ENCODE measurements at regions not wholly inside any gene's neighbourhood (a gene's known extent, or its start where the extent isn't known, plus 50 kb on each side); places are given as distances from the start of the nearest gene placed in this dataset.

DNA sequence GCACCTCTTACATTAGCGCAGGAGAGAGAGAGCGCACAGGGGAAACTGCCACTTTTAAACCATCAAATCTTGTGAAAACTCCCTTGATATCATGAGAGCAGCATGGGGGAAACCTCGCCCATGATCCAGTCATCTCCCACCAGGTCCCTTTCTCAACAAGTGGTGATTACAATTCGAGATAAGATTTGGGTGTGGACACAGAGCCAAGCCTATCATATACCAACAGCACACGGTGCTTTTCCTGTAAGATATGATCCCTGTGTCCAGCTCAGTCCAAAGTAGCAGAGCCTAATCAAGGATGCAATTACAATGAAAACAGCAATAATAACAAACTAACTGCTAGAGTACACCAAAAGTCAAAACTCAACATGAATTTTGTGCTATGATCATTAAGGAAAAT lies 148.7 kb upstream of the TCF21 start:
- TF ChIP-seq POLR2AphosphoS5 (IDR thresholded peaks at IDR 0.05; ENCODE audit: low read depth) (no peak), GABPA (IDR thresholded peaks at IDR 0.05; ENCODE audit: low read depth) (no peak)
- TF ChIP-seq, protein P1, sequence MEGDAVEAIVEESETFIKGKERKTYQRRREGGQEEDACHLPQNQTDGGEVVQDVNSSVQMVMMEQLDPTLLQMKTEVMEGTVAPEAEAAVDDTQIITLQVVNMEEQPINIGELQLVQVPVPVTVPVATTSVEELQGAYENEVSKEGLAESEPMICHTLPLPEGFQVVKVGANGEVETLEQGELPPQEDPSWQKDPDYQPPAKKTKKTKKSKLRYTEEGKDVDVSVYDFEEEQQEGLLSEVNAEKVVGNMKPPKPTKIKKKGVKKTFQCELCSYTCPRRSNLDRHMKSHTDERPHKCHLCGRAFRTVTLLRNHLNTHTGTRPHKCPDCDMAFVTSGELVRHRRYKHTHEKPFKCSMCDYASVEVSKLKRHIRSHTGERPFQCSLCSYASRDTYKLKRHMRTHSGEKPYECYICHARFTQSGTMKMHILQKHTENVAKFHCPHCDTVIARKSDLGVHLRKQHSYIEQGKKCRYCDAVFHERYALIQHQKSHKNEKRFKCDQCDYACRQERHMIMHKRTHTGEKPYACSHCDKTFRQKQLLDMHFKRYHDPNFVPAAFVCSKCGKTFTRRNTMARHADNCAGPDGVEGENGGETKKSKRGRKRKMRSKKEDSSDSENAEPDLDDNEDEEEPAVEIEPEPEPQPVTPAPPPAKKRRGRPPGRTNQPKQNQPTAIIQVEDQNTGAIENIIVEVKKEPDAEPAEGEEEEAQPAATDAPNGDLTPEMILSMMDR (IDR thresholded peaks at IDR 0.05; ENCODE audit: insufficient read depth, low read length) = no peak
- TF ChIP-seq, protein P2, sequence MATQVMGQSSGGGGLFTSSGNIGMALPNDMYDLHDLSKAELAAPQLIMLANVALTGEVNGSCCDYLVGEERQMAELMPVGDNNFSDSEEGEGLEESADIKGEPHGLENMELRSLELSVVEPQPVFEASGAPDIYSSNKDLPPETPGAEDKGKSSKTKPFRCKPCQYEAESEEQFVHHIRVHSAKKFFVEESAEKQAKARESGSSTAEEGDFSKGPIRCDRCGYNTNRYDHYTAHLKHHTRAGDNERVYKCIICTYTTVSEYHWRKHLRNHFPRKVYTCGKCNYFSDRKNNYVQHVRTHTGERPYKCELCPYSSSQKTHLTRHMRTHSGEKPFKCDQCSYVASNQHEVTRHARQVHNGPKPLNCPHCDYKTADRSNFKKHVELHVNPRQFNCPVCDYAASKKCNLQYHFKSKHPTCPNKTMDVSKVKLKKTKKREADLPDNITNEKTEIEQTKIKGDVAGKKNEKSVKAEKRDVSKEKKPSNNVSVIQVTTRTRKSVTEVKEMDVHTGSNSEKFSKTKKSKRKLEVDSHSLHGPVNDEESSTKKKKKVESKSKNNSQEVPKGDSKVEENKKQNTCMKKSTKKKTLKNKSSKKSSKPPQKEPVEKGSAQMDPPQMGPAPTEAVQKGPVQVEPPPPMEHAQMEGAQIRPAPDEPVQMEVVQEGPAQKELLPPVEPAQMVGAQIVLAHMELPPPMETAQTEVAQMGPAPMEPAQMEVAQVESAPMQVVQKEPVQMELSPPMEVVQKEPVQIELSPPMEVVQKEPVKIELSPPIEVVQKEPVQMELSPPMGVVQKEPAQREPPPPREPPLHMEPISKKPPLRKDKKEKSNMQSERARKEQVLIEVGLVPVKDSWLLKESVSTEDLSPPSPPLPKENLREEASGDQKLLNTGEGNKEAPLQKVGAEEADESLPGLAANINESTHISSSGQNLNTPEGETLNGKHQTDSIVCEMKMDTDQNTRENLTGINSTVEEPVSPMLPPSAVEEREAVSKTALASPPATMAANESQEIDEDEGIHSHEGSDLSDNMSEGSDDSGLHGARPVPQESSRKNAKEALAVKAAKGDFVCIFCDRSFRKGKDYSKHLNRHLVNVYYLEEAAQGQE (IDR thresholded peaks at IDR 0.05; ENCODE audit: insufficient replicate concordance, low read depth) = no peak

Data from HL-60 (cell line).